ENCODE measurements at regions not wholly inside any gene's neighbourhood (a gene's known extent, or its start where the extent isn't known, plus 50 kb on each side); places are given as distances from the start of the nearest gene placed in this dataset.

DNA sequence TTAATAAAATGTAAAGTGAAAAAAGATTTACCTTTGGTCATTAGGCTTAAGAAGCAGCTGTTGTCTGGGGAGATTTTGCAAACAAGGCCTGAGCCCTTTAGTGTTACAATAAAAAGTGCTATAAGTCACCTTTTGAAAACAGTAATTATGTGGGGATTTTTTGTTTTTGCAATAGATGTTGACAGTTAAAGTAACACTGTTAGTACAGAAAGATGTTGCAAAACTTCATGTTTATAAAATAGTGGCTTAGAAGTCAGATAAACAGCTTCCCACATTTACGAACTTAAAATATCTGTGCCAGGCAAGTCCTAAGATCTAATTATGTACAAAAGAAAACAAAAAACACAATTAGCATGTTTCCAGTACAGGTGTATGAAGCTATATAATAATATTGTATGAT, 138.0 kb upstream of the IRS2 start (continued):
- TF ChIP-seq HNF4A (conservative IDR thresholded peaks at IDR 0.05) = no peak

DNA sequence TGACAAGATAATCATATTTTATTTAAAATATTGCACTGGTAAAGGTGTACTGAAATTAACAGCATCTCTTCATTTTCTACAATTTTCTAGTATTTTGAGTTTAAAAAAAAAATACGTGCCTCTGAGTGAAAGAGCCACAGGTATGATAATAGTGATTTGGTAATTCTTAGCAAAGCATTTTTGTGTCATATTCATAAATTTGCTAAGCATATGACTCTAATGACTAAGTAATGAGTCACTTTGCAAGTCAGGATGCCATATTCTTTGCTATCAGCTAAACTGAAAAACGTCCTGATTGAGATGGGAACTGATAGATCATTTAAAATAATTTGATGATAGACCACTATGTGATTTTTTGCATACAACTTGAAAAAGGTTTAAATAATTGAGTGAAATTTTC, 136.1 kb upstream of the IRS2 start:
- TF ChIP-seq TAF1 (conservative IDR thresholded peaks at IDR 0.05) (no peak), YY1 (IDR thresholded peaks at IDR 0.05) (no peak), RXRA (IDR thresholded peaks at IDR 0.05) (no peak), SP1 (IDR thresholded peaks at IDR 0.05) (no peak), HNF4G (IDR thresholded peaks at IDR 0.05) (no peak), GABPA (IDR thresholded peaks at IDR 0.05 in 1 of 2, conservative IDR thresholded peaks at IDR 0.05 in 1 of 2) (no peak), EGR1 (IDR thresholded peaks at IDR 0.05; ENCODE audit: low read depth in 2 of 2) (no peak), FOXA1 (IDR thresholded peaks at IDR 0.05) (no peak), NR2F2 (IDR thresholded peaks at IDR 0.05) (no peak), FOXA2 (IDR thresholded peaks at IDR 0.05) (no peak)
- TF ChIP-seq, protein P1, sequence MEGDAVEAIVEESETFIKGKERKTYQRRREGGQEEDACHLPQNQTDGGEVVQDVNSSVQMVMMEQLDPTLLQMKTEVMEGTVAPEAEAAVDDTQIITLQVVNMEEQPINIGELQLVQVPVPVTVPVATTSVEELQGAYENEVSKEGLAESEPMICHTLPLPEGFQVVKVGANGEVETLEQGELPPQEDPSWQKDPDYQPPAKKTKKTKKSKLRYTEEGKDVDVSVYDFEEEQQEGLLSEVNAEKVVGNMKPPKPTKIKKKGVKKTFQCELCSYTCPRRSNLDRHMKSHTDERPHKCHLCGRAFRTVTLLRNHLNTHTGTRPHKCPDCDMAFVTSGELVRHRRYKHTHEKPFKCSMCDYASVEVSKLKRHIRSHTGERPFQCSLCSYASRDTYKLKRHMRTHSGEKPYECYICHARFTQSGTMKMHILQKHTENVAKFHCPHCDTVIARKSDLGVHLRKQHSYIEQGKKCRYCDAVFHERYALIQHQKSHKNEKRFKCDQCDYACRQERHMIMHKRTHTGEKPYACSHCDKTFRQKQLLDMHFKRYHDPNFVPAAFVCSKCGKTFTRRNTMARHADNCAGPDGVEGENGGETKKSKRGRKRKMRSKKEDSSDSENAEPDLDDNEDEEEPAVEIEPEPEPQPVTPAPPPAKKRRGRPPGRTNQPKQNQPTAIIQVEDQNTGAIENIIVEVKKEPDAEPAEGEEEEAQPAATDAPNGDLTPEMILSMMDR (IDR thresholded peaks at IDR 0.05; ENCODE audit: low read depth, low read length, missing input control) = no peak
- TF ChIP-seq, protein P2, sequence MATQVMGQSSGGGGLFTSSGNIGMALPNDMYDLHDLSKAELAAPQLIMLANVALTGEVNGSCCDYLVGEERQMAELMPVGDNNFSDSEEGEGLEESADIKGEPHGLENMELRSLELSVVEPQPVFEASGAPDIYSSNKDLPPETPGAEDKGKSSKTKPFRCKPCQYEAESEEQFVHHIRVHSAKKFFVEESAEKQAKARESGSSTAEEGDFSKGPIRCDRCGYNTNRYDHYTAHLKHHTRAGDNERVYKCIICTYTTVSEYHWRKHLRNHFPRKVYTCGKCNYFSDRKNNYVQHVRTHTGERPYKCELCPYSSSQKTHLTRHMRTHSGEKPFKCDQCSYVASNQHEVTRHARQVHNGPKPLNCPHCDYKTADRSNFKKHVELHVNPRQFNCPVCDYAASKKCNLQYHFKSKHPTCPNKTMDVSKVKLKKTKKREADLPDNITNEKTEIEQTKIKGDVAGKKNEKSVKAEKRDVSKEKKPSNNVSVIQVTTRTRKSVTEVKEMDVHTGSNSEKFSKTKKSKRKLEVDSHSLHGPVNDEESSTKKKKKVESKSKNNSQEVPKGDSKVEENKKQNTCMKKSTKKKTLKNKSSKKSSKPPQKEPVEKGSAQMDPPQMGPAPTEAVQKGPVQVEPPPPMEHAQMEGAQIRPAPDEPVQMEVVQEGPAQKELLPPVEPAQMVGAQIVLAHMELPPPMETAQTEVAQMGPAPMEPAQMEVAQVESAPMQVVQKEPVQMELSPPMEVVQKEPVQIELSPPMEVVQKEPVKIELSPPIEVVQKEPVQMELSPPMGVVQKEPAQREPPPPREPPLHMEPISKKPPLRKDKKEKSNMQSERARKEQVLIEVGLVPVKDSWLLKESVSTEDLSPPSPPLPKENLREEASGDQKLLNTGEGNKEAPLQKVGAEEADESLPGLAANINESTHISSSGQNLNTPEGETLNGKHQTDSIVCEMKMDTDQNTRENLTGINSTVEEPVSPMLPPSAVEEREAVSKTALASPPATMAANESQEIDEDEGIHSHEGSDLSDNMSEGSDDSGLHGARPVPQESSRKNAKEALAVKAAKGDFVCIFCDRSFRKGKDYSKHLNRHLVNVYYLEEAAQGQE (IDR thresholded peaks at IDR 0.05) = no peak
- TF ChIP-seq, protein P3, sequence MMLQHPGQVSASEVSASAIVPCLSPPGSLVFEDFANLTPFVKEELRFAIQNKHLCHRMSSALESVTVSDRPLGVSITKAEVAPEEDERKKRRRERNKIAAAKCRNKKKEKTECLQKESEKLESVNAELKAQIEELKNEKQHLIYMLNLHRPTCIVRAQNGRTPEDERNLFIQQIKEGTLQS (IDR thresholded peaks at IDR 0.05) = no peak
- TF ChIP-seq, protein P4, sequence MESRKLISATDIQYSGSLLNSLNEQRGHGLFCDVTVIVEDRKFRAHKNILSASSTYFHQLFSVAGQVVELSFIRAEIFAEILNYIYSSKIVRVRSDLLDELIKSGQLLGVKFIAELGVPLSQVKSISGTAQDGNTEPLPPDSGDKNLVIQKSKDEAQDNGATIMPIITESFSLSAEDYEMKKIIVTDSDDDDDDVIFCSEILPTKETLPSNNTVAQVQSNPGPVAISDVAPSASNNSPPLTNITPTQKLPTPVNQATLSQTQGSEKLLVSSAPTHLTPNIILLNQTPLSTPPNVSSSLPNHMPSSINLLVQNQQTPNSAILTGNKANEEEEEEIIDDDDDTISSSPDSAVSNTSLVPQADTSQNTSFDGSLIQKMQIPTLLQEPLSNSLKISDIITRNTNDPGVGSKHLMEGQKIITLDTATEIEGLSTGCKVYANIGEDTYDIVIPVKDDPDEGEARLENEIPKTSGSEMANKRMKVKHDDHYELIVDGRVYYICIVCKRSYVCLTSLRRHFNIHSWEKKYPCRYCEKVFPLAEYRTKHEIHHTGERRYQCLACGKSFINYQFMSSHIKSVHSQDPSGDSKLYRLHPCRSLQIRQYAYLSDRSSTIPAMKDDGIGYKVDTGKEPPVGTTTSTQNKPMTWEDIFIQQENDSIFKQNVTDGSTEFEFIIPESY (IDR thresholded peaks at IDR 0.05) = no peak
- 81% methylated on average over 2 of the region's 2 CpGs for WGBS
- H3K9me3 ChIP-seq (ENCODE audit: control insufficient read depth in 4 of 4, low read length in 3 of 4) = no peaks in the 10 kb centered on the region
- no peaks in the 10 kb centered on the region for H3K36me3 ChIP-seq (ENCODE audit: control insufficient read depth in 4 of 4, insufficient read depth in 3 of 4, low read depth in 1 of 4, low read length in 3 of 4)
- no peak overlapping the region for H3K4me3 ChIP-seq (ENCODE audit: low read depth in 1 of 3, low read length in 3 of 3)
- H3K27ac ChIP-seq (ENCODE audit: low read depth in 1 of 2, low read length in 2 of 2) = no peak overlapping the region
- no peaks in the 10 kb centered on the region for H3K27me3 ChIP-seq (ENCODE audit: control insufficient read depth in 4 of 4, insufficient read depth in 4 of 4, low read length in 3 of 4)
- H3K9ac ChIP-seq (ENCODE audit: low read depth in 1 of 2, low read length in 2 of 2) = no peak overlapping the region
- no peak for DNase-seq (ENCODE audit: low spot score)
- no peaks in the 10 kb centered on the region for H3K4me1 ChIP-seq (ENCODE audit: control insufficient read depth in 4 of 4, insufficient read depth in 4 of 4, low read length in 3 of 4)
